ENCODE measurements at regions not wholly inside any gene's neighbourhood (a gene's known extent, or its start where the extent isn't known, plus 50 kb on each side); places are given as distances from the start of the nearest gene placed in this dataset.

DNA sequence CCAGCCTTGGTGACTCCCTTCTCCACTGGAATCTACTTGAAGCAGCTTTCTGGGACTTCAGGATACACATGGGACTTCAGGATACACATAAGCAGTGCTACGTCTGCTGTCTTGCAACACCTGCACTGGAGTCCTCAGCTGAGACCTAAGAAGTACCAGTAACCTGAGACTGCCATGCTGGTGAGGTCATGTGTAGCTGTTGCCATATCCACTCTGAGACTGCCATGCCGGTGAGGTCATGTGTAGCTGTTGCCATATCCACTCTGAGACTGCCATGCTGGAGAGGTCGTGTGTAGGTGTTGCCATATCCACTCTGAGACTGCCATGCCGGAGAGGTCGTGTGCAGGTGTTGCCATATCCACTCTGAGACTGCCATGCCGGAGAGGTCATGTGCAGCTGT, 937.9 kb downstream of the EFNB2 start:
- Histone ChIP-seq H3K23ac (ENCODE audit: insufficient read length) (no peak overlapping the region), H4K5ac (ENCODE audit: insufficient read length, low read depth, low read length) (no peak overlapping the region), H3K79me1 (ENCODE audit: low read depth, low read length) (no peaks in the 10 kb centered on the region), H3K4me1 (replicated peaks in 1 of 4; ENCODE audit: control insufficient read depth in 3 of 4, insufficient read depth in 4 of 4, low read length in 3 of 4) (no peaks in the 10 kb centered on the region), H4K8ac (ENCODE audit: extremely low read depth, insufficient read depth, low read length) (no peak overlapping the region), H3K27me3 (replicated peaks in 1 of 4; ENCODE audit: control insufficient read depth in 3 of 4, extremely low read depth in 1 of 4, insufficient read depth in 3 of 4, low read length in 3 of 4) (no peaks in the 10 kb centered on the region), H2BK5ac (ENCODE audit: low read depth, low read length) (no peak overlapping the region), H4K91ac (replicated peaks; ENCODE audit: insufficient read length, low read length) (no peak overlapping the region), H2AFZ (ENCODE audit: low read length) (0 out of 2 replicates have a peak overlapping the region, but pooled peaks have one; percentile 19), H3K79me2 (ENCODE audit: control insufficient read depth in 1 of 2, insufficient read depth in 2 of 2, low read length in 2 of 2) (no peaks in the 10 kb centered on the region), H3K23me2 (ENCODE audit: low read depth, low read length) (no peaks in the 10 kb centered on the region), H3K27ac (ENCODE audit: low read depth, low read length) (no peak overlapping the region), H2BK15ac (ENCODE audit: low read length) (no peak overlapping the region), H3K56ac (replicated peaks; ENCODE audit: insufficient read length, low read depth, low read length) (no peak overlapping the region), H3K9ac (replicated peaks in 1 of 4; ENCODE audit: extremely low read depth in 1 of 4, low read depth in 3 of 4, low read length in 3 of 4) (no peak overlapping the region), H2BK12ac (ENCODE audit: low read depth, low read length) (no peak overlapping the region), H3K4me2 (ENCODE audit: insufficient read depth in 1 of 2, low read depth in 2 of 2, low read length in 2 of 2) (no peak overlapping the region), H2BK120ac (replicated peaks; ENCODE audit: low read depth, low read length) (no peak overlapping the region), H2AK5ac (ENCODE audit: low read depth, low read length) (no peak overlapping the region), H4K20me1 (replicated peaks in 1 of 2; ENCODE audit: control insufficient read depth in 1 of 2, insufficient read depth in 2 of 2, low read length in 2 of 2) (no peaks in the 10 kb centered on the region), H3K4me3 (ENCODE audit: extremely low read depth in 1 of 4, insufficient read depth in 2 of 4, low read depth in 3 of 4, low read length in 4 of 4) (no peak overlapping the region), H3K4ac (replicated peaks; ENCODE audit: insufficient read length, low read depth, low read length) (no peak overlapping the region), H3K14ac (ENCODE audit: insufficient read length) (no peak overlapping the region), H2BK20ac (ENCODE audit: low read length) (no peak overlapping the region), H3K18ac (ENCODE audit: extremely low read depth, low read length) (no peak overlapping the region), H3K9me3 (ENCODE audit: insufficient read depth in 2 of 2, low read depth in 1 of 2, low read length in 1 of 2) (no peaks in the 10 kb centered on the region), H3K36me3 (ENCODE audit: control insufficient read depth in 2 of 4, insufficient read depth in 4 of 4, low read length in 3 of 4) (no peaks in the 10 kb centered on the region)
- FAIRE-seq = no peak
- TF ChIP-seq RXRA (IDR thresholded peaks at IDR 0.05; ENCODE audit: insufficient read depth, low read depth, low read length) (no peak), SUZ12 (IDR thresholded peaks at IDR 0.05; ENCODE audit: low read length) (no peak), GTF2F1 (IDR thresholded peaks at IDR 0.05; ENCODE audit: borderline replicate concordance, low read depth, low read length) (no peak), YY1 (IDR thresholded peaks at IDR 0.05; ENCODE audit: low read depth, low read length) (peak; percentile 50; the same call in 1 of the 2 replicates), SIRT6 (IDR thresholded peaks at IDR 0.05; ENCODE audit: low read length) (no peak), HDAC2 (IDR thresholded peaks at IDR 0.05; ENCODE audit: borderline replicate concordance in 1 of 2, low read depth in 2 of 2, low read length in 2 of 2) (no peak), ZNF274 (IDR thresholded peaks at IDR 0.05; ENCODE audit: borderline replicate concordance, extremely low read depth, low read length) (no peak), TBP (IDR thresholded peaks at IDR 0.05; ENCODE audit: low read depth, low read length) (no peak)
- DNase-seq (ENCODE audit: low read depth in 1 of 2, low spot score in 2 of 2) = no peak
- POLR2A ChIA-PET (ENCODE audit: partially characterized antibody) = no interaction called here
- 91% methylated on average over 5 of the region's 6 CpGs; no CpG with 5 or more reads in 1 of the 2 experiments for WGBS, 2 experiments (ENCODE audit: extremely low coverage in 1 of 2, insufficient coverage in 1 of 2, insufficient read length in 1 of 2, insufficient replicate concordance in 2 of 2, low coverage in 1 of 2, low lambda C conversion rate in 2 of 2, missing lambda C conversion rate in 1 of 2)
- CTCF ChIA-PET (ENCODE audit: partially characterized antibody) = no interaction called here
